IgD-negative memory B cell (primary cell): ENCODE measurements at regions not wholly inside any gene's neighbourhood (a gene's known extent, or its start where the extent isn't known, plus 50 kb on each side); places are given as distances from the start of the nearest gene placed in this dataset.
A peak's percentile ranks its signal among the peaks of the same experiment; 100 is the strongest.

ENCODE experiments used
- H3K27ac Mint-ChIP-seq, 3 donors: one replicate each; pipeline ENCODE4 v1.8.0; 2020 to 2022; ENCODE audit warnings: mild to moderate bottlenecking in 3 of 3, mixed read lengths in 3 of 3, moderate library complexity in 1 of 3
- H3K27me3 Mint-ChIP-seq: one replicate; pipeline ENCODE4 v1.8.0; 2021; ENCODE audit warnings: mixed read lengths
- H3K36me3 Mint-ChIP-seq: one replicate; pipeline ENCODE4 v1.8.0; 2020; ENCODE audit warnings: mild to moderate bottlenecking, mixed read lengths
- H3K4me1 Mint-ChIP-seq, 3 donors: one replicate each; pipeline ENCODE4 v1.8.0; 2020 to 2022; ENCODE audit warnings: mixed read lengths in 3 of 3, mild to moderate bottlenecking in 1 of 3
- H3K4me3 Mint-ChIP-seq, 4 donors: one replicate each; pipeline ENCODE4 v1.8.0; 2020 to 2022; ENCODE audit warnings: mild to moderate bottlenecking in 4 of 4, mixed read lengths in 4 of 4, moderate library complexity in 3 of 4
- H3K9me3 Mint-ChIP-seq, 3 donors: one replicate each; pipeline ENCODE4 v1.8.0; 2020 to 2021; ENCODE audit warnings: mixed read lengths in 3 of 3, mild to moderate bottlenecking in 1 of 3

DNA sequence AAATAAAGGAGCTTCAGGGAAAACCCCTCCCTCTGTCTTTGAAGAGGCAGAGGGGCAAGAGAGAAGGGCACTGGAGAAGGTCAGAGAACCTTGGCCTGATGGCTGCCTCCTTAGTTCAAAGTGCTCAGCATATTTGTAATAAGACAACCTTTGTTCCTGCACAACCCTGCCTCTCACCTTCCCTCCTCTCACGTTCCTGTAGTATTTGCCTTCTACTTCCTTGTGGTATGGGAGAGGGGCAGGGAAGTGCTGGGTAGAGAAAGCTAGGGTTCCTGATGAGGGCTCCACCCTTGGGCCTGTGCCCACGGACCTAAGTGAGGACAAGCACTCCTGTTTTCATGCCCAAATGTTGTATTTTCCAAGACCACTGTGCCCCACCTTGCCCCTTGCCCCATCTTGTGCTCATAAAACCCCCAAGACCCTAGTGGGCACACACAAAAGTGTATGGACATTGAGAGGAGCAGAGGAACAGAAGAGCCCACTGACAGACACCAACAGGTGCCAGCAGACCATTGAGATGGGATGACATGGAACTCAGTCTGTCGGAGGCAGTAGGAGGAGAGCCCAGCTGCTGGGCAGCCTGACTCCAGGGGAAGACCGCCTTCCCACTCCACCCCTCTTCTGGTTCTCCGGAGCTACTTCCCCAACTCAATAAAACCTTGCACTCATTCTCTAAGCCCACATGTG is 261.5 kb upstream of the CCDC196 start:
- Mint-ChIP-seq H3K4me3 (no peak overlapping the region), H3K36me3 (peaks cover under 1% of the 10 kb centered on the region)

DNA sequence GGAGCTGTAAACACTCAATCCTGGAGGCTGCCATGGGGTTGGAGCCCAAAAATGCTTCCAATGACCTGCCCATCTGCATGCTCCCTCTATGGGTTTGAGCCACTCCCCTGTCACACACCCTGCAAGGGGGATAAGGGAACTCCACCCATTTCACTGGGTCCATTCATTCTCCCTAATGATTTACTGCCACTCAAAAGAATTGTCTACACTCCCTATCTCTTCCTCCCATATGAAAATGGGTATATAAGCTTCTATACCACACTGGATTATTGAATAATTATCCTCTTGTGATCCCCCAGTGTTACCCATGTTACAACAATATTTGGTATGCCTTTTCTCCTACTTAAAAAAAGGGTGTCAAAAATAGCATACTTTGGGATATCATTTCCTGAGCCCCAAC is 260.8 kb upstream of the CCDC196 start:
- Mint-ChIP-seq H3K4me3 (no peak overlapping the region), H3K4me1 (peaks cover 0 to 1% (median 0%) of the 10 kb centered on the region in 3 donors), H3K36me3 (peaks cover 2% of the 10 kb centered on the region), H3K9me3 (peaks cover 0 to 8% (median 4%) of the 10 kb centered on the region in 3 donors), H3K27me3 (peaks cover 2% of the 10 kb centered on the region), H3K27ac (no peak overlapping the region)

More for the DNA sequence above, 261.5 kb upstream of the CCDC196 start:
- H3K4me1 Mint-ChIP-seq: peaks cover 0 to under 1% (median 0%) of the 10 kb centered on the region in 3 donors
- H3K27me3 Mint-ChIP-seq: peaks cover 2% of the 10 kb centered on the region
- peaks cover 0 to 6% (median 4%) of the 10 kb centered on the region in 3 donors for H3K9me3 Mint-ChIP-seq
- no peak overlapping the region for H3K27ac Mint-ChIP-seq

DNA sequence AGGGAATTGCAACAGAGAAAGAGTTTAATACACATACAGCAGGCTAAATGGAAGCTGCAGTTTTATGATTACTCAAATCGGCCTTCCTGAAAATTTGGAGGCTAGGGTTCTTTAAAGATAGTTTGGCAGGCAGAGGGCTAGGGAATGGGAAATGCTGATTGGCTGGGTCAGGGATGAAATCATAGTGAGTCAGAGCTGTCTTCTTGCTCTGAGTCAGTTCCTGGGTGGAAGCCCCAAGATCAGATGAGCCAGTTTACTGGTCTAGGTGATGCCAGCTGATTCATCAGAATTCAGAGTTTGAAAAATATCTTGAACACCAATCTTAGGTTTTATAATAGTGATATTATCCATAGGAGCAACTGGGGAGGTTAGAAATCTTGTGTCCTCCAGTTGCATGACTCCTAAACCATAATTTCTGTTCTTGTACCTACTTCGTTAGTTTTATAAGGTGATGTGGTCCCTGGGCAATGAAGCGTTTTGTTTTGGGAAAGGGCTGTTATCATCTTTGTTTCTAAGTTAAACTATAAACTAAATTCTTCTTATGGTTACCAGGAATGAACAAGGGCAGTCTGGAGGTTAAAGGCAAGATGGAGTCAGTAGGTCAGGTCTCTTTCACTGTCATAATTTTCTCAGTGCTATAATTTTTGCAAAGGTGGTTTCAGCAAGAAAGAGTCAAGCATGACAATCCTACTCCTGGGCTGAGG is 257.8 kb upstream of the CCDC196 start:
- peaks cover 0 to 8% (median 4%) of the 10 kb centered on the region in 3 donors for H3K9me3 Mint-ChIP-seq
- peaks cover 12% of the 10 kb centered on the region for H3K27me3 Mint-ChIP-seq
- no peak overlapping the region for H3K27ac Mint-ChIP-seq
- H3K4me1 Mint-ChIP-seq: peaks cover 0 to 6% (median 1%) of the 10 kb centered on the region in 3 donors
- H3K36me3 Mint-ChIP-seq: peaks cover 2% of the 10 kb centered on the region
- H3K4me3 Mint-ChIP-seq: no peak overlapping the region

DNA sequence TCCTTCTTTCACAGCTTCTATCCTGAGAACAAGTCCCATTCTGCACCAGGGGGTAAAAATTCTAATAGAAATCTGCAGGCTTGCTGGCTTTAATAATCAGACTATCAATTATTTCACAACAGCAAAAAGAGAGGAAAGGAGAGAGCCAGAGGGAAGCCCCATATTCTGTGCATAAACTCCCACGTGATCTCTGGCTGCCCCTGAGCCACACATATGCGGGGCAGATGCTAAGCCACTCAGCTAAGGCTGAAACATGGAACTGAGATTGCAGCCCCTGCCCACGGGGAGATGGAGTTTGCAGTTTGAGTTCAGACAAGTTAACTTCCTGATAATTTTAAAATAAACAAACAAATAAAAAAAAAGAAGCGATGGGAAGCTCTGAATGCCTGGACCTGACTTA is 254.4 kb upstream of the CCDC196 start:
- peaks cover 16% of the 10 kb centered on the region for H3K27me3 Mint-ChIP-seq
- H3K27ac Mint-ChIP-seq: no peak overlapping the region
- H3K9me3 Mint-ChIP-seq: peaks cover 0 to 8% (median 4%) of the 10 kb centered on the region in 3 donors
- peaks cover 0 to 6% (median 1%) of the 10 kb centered on the region in 3 donors for H3K4me1 Mint-ChIP-seq
- peak overlapping the region in 1 of 4 donors; percentile 37 for H3K4me3 Mint-ChIP-seq
- H3K36me3 Mint-ChIP-seq: peaks cover 2% of the 10 kb centered on the region

DNA sequence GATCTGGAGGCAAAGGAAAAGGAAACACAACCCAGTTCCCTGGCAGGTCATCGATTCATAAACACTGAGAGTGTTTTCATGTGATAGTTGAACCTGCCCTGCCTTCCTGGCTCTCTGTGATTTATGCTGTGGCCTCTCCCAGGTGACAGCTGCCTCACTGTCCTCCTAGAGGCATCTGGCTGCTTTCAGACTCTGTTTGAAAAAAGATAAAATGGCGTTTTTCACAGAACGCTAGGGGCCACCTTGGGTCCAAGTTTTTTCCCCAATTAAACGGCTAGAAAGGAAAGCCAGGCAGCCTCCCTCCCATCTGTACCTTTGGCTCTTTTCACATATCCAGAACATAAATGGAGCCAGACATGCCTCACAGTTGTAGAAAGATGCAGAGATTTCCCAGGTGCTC is 252.6 kb upstream of the CCDC196 start:
- Mint-ChIP-seq H3K4me1 (peaks cover 0 to 6% (median 1%) of the 10 kb centered on the region in 3 donors), H3K36me3 (peaks cover 2% of the 10 kb centered on the region), H3K4me3 (no peak overlapping the region), H3K27ac (peak overlapping the region in 1 of 3 donors; percentile 47), H3K27me3 (peaks cover 20% of the 10 kb centered on the region), H3K9me3 (peaks cover 0 to 2% (median 2%) of the 10 kb centered on the region in 3 donors)

DNA sequence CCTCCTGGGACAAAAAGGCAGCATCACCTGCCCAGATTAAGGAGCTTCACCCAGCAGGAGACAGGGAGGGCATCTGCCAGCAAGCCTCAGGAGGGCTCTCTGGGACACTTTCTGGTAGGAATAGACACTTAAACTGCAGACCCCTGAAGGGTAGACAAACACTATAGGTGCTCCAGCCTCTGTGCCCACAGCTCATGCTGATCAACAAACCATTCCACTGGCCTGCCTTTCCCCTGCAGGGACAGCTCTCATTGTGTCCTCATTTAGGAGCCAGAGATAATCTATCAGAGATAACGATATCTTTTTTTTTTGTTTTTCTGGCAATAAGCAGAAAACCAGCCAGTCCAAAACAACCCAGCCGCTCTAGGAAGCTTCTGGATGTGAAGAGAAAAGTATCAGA is 251.8 kb upstream of the CCDC196 start:
- Mint-ChIP-seq H3K27me3 (peaks cover 20% of the 10 kb centered on the region), H3K4me3 (no peak overlapping the region)

DNA sequence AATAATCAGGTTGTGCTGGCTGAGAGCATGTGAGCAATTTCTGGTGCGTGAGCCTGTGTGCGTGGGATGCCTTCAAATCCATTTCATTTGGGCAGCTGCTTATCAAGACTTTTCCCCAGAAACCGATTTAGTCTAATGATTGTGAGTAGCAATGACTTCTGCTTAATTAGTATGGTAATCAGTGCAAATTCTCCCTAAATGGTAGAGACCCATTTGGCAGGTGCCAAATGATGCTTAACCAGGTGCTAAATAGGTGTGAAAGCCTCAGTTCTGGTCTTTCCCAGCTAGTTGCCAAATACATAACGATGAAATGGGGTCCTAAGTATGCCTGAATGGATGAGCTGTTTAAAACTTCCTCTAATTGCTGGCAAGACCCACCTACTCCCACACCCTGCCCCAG is 248.4 kb upstream of the CCDC196 start:
- Mint-ChIP-seq H3K4me1 (no peaks in the 10 kb centered on the region), H3K36me3 (peaks cover under 1% of the 10 kb centered on the region), H3K27ac (no peak overlapping the region), H3K9me3 (no peaks in the 10 kb centered on the region), H3K4me3 (no peak overlapping the region), H3K27me3 (peaks cover 10% of the 10 kb centered on the region)

More for the DNA sequence above, 251.8 kb upstream of the CCDC196 start:
- Mint-ChIP-seq H3K27ac (peak overlapping the region in 1 of 3 donors; percentile 47), H3K4me1 (peaks cover 0 to 6% (median 1%) of the 10 kb centered on the region in 3 donors), H3K36me3 (peaks cover 2% of the 10 kb centered on the region), H3K9me3 (peaks cover 0 to 2% (median 0%) of the 10 kb centered on the region in 3 donors)

DNA sequence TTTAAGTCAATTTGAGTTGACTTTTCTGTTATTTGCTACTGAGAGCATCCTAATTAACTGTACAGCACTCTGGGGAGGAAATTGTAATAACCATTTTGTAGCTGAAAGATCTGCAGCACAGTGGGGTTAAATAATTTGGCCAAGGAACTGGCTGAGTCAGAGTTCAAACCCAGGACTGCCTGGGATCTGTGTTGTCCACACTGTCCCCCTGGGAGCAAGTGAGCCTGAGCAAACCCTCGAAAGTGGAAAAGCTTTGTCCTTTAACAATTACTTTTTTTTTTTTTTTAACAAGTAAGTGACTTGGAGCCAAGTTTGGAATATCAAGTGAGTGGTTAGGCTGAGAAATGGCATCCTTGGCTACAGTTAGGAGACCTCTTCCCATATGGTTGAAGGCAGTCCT is 247.2 kb upstream of the CCDC196 start:
- peaks cover 13% of the 10 kb centered on the region for H3K27me3 Mint-ChIP-seq
- no peaks in the 10 kb centered on the region for H3K9me3 Mint-ChIP-seq
- H3K27ac Mint-ChIP-seq: no peak overlapping the region
- no peak overlapping the region for H3K4me3 Mint-ChIP-seq
- peaks cover 2% of the 10 kb centered on the region for H3K36me3 Mint-ChIP-seq
- H3K4me1 Mint-ChIP-seq: no peaks in the 10 kb centered on the region

DNA sequence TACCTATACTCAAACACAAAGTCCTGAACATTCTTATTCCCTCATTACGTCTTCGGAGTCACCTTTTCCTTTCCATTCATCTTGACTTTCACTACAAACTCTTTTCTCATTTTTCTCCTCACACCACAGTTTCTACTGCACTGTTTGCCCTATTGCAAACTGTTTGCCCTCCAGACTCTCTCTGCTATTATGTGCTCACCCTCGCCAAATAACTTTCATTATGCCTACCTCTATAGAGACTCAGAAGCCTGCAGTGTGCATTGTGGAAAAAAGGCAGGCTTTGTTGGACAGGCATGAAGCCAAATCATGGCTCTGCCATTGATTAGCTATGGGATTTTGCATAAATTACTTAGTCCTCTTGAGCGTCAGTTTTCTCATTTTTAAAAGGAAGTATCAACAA is 246.6 kb upstream of the CCDC196 start:
- H3K4me3 Mint-ChIP-seq: no peak overlapping the region
- no peaks in the 10 kb centered on the region for H3K9me3 Mint-ChIP-seq
- no peaks in the 10 kb centered on the region for H3K4me1 Mint-ChIP-seq
- H3K27me3 Mint-ChIP-seq: peaks cover 10% of the 10 kb centered on the region
- H3K27ac Mint-ChIP-seq: no peak overlapping the region
- H3K36me3 Mint-ChIP-seq: peaks cover 3% of the 10 kb centered on the region

DNA sequence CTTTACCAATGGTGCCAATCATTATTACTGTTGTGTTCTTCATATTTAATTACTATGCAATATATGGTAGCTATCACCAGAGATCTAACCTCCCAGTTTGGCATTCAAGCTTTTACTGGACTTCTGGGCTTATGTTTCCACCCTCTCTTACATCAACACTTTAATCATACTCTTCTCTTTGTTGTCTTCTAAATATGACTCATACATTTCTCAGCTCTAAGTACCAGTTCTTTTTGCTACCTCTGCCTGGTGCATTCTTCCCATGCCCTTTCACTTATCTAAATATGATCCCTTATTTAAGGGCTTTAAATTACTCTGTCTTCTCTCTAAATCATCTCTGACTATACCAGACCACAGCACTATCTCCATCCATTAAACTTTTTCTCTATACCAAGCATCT is 246.1 kb upstream of the CCDC196 start:
- Mint-ChIP-seq H3K27ac (no peak overlapping the region), H3K9me3 (no peaks in the 10 kb centered on the region), H3K27me3 (peaks cover 10% of the 10 kb centered on the region), H3K36me3 (peaks cover 4% of the 10 kb centered on the region), H3K4me3 (no peak overlapping the region), H3K4me1 (no peaks in the 10 kb centered on the region)

DNA sequence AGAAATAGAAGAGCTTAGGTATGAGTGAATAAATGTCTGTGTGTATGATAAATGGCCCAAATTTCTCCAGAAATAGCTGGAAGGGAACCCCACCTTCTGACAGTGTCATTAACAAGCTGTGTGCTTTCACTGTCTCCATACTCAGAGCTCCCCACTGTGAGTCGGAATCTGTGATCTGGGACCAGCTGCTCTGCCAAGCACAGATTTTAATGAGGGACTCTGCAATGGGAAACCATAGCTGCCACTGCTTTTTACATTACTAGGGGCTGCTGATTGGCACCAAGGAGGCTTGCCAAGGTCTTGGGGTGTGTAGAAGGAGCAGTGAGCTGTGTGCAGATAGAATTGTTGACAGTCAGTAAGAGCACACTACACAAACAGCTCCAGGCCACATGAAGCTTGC is 244.2 kb upstream of the CCDC196 start:
- no peak overlapping the region for H3K4me3 Mint-ChIP-seq
- H3K27ac Mint-ChIP-seq: no peak overlapping the region
- H3K36me3 Mint-ChIP-seq: peaks cover 4% of the 10 kb centered on the region
- peaks cover 7% of the 10 kb centered on the region for H3K27me3 Mint-ChIP-seq
- H3K9me3 Mint-ChIP-seq: no peaks in the 10 kb centered on the region
- no peaks in the 10 kb centered on the region for H3K4me1 Mint-ChIP-seq

DNA sequence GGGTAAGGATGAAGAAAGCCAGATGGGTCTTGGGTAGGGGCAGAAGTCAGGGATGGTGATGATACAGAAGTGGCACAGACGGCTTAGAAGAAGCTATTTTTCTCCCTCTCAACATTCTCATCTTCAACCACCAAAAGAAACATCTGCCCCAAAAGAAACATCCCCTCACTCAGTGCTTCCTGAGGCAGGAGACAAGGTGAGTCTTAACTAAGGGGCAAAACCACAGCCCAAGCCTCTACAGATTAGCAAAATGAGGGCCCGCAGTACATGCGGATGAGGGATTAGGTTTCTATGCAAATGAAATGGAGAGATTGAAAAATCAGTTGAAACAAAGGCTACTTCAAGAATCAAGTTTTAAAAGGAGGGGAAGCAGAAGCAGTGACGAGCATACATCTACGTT is 241.3 kb upstream of the CCDC196 start:
- Mint-ChIP-seq H3K4me3 (no peak overlapping the region), H3K4me1 (no peaks in the 10 kb centered on the region), H3K27me3 (peaks cover 4% of the 10 kb centered on the region), H3K9me3 (no peaks in the 10 kb centered on the region), H3K36me3 (peaks cover 4% of the 10 kb centered on the region), H3K27ac (no peak overlapping the region)

DNA sequence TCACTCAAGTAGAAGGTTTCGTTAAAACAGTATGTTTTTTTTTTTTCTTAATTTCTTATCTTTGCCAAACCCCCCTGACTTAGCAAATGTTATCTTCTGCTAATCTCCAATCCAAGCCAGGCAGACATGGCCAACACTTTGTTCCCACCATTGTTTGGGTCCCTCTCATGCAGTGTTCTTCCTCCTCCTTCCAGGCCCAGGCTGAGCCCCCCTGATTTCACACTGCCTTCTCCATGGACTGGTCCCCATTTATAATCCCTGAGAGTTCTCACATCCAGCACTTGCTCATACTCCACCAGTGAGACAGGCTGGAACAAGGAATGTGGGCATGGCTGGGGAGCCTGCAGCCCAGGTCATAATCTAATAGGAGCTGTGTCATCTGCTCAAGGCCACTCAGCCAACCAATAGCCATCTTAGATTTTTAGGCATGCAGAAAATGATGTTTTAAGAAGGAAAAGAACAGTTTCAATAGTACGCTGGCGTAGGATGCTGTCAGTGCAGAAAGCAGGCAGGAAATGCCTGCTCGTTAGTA is 238.4 kb upstream of the CCDC196 start:
- H3K9me3 Mint-ChIP-seq: no peaks in the 10 kb centered on the region
- no peak overlapping the region for H3K27ac Mint-ChIP-seq
- H3K27me3 Mint-ChIP-seq: peaks cover 4% of the 10 kb centered on the region
- no peaks in the 10 kb centered on the region for H3K4me1 Mint-ChIP-seq
- H3K4me3 Mint-ChIP-seq: no peak overlapping the region
- H3K36me3 Mint-ChIP-seq: peaks cover 4% of the 10 kb centered on the region

DNA sequence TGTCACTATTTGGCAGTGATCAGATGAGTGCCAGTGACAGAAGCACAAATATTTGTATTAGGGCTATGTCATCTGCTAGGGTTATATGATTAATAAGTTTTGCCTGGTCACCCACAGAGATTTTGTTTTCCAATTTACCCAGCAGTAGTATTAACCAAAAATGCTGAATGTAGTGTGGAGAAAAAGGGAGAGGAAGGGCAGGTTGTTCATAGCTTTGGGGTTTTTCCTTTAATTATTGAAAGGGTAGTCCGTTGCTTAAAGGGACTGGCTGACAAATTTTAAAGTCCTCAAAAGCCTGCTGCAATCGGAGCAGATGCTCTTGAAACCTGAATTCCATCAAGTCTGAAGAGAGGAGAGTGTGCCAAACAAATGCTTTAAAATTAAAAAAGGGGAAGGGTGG is 237.9 kb upstream of the CCDC196 start:
- H3K27me3 Mint-ChIP-seq: peaks cover under 1% of the 10 kb centered on the region
- no peaks in the 10 kb centered on the region for H3K9me3 Mint-ChIP-seq
- no peaks in the 10 kb centered on the region for H3K4me1 Mint-ChIP-seq
- H3K27ac Mint-ChIP-seq: no peak overlapping the region
- no peak overlapping the region for H3K4me3 Mint-ChIP-seq
- H3K36me3 Mint-ChIP-seq: peaks cover 3% of the 10 kb centered on the region

DNA sequence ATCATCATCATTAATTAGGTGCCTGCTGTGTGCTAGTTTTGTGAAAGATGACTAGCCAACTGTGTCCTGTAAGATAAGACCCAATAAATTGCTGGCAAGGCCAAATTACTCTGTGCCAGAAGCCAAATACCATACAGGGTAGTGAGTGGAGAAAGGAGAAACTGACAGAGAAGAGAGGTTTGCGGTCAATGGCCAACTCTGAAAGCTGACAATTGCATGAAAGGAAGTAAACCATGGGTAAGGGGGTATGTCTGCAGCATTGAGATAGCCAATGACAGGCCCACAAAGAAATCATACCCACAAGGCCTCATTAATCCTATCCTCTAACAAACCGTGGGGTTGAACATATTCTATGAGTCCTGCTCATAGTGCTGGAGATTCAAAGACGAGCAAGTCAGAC is 236.6 kb upstream of the CCDC196 start:
- Mint-ChIP-seq H3K9me3 (no peaks in the 10 kb centered on the region), H3K27ac (no peak overlapping the region), H3K4me1 (no peaks in the 10 kb centered on the region), H3K4me3 (no peak overlapping the region), H3K36me3 (peaks cover 3% of the 10 kb centered on the region), H3K27me3 (no peaks in the 10 kb centered on the region)
